Naive thymus-derived CD4-positive, alpha-beta T cell (primary cell): ENCODE measurements at regions not wholly inside any gene's neighbourhood (a gene's known extent, or its start where the extent isn't known, plus 50 kb on each side); places are given as distances from the start of the nearest gene placed in this dataset.
"Not testable (repeated sequence)": the region's sequence is repeated elsewhere in the genome, so short reads cannot be mapped to it uniquely, and the experiment has no call there.

Source experiments
- ATAC-seq: fragments of 150-1000 bp; cut with Tn5 transposase; 2 replicates; pipeline ENCODE4 v1.10.0; 2021; ENCODE audit warnings: mild to moderate bottlenecking, moderate library complexity
- CTCF ChIA-PET: fragments of 350-600 bp; sonication (Branson Sonifier 250); formaldehyde crosslinking; loops from one replicate; lab custom pipeline; 2021; ENCODE audit warnings: antibody characterized with exemption; lab: Charles Lee
- POLR2A ChIA-PET: fragments of 350-600 bp; sonication (Branson Sonifier 250); formaldehyde crosslinking; loops from one replicate; lab custom pipeline; 2021; ENCODE audit warnings: antibody characterized with exemption, inconsistent platforms; lab: Charles Lee
- DNase-seq, 9 donors: peaks; one replicate each; pipeline versions ENCODE4 v3.0.0 to v3.0.0-alpha.2; 2020 to 2022; ENCODE audit warnings: mixed read lengths in 1 of 9
- H3K27ac ChIP-seq: one replicate; pipeline ENCODE4 v1.7.0; 2013; ENCODE audit warnings: mild to moderate bottlenecking, low read depth, low read length, moderate library complexity
- H3K27me3 ChIP-seq, 2 donors: one replicate each; pipeline ENCODE4 v1.7.0; 2013; ENCODE audit warnings: low read length in 2 of 2, mild to moderate bottlenecking in 2 of 2, moderate library complexity in 2 of 2; ENCODE audit not compliant: control insufficient read depth in 2 of 2, insufficient read depth in 2 of 2
- H3K36me3 ChIP-seq, 3 experiments: 1 replicate in 2 of 3; 2 replicates in 1 of 3; pipeline ENCODE4 v1.7.0; 2013; ENCODE audit warnings: low read length in 3 of 3, mild to moderate bottlenecking in 3 of 3, moderate library complexity in 1 of 3; ENCODE audit not compliant: insufficient read depth in 3 of 3, control insufficient read depth in 2 of 3
- H3K4me1 ChIP-seq, 2 donors: one replicate each; pipeline ENCODE4 v1.7.0; 2013; ENCODE audit warnings: low read length in 2 of 2, mild to moderate bottlenecking in 2 of 2, moderate library complexity in 1 of 2; ENCODE audit not compliant: control insufficient read depth in 2 of 2, insufficient read depth in 2 of 2
- H3K4me3 ChIP-seq: 2 replicates; pipeline ENCODE4 v1.7.0; 2013; ENCODE audit warnings: mild to moderate bottlenecking, low read length
- H3K9me3 ChIP-seq, 3 experiments: 1 replicate in 2 of 3; 2 replicates in 1 of 3; pipeline ENCODE4 v1.7.0; 2013; ENCODE audit warnings: low read length in 3 of 3; ENCODE audit not compliant: control insufficient read depth in 2 of 3
- H3K27ac Mint-ChIP-seq, 9 donors: one replicate each; pipeline ENCODE4 v1.8.0; 2020 to 2022; ENCODE audit warnings: mixed read lengths in 9 of 9, mild to moderate bottlenecking in 8 of 9, moderate library complexity in 5 of 9, inconsistent platforms in 2 of 9
- H3K27me3 Mint-ChIP-seq, 5 donors: one replicate each; pipeline ENCODE4 v1.8.0; 2021 to 2022; ENCODE audit warnings: mixed read lengths in 5 of 5, mild to moderate bottlenecking in 1 of 5
- H3K36me3 Mint-ChIP-seq, 5 donors: one replicate each; pipeline ENCODE4 v1.8.0; 2020 to 2022; ENCODE audit warnings: mixed read lengths in 5 of 5, mild to moderate bottlenecking in 3 of 5, inconsistent platforms in 1 of 5
- H3K4me1 Mint-ChIP-seq, 7 donors: one replicate each; pipeline ENCODE4 v1.8.0; 2020 to 2022; ENCODE audit warnings: mixed read lengths in 7 of 7, mild to moderate bottlenecking in 3 of 7, inconsistent platforms in 1 of 7
- H3K4me3 Mint-ChIP-seq, 10 donors: one replicate each; pipeline ENCODE4 v1.8.0; 2020 to 2022; ENCODE audit warnings: mild to moderate bottlenecking in 10 of 10, mixed read lengths in 10 of 10, moderate library complexity in 6 of 10, inconsistent platforms in 2 of 10
- H3K9me3 Mint-ChIP-seq, 11 donors: one replicate each; pipeline ENCODE4 v1.8.0; 2020 to 2022; ENCODE audit warnings: mixed read lengths in 11 of 11, mild to moderate bottlenecking in 4 of 11, inconsistent platforms in 1 of 11, moderate library complexity in 1 of 11
- intact Hi-C, 2 donors: fragments of 100-400 bp; cut with micrococcal nuclease; formaldehyde crosslinking; loops; one replicate each; pipeline ENCODE4 v1.15.1; 2023

GRCh38 chr3:3927965-3928364, 128.7 kb downstream of the LRRN1 start:
- Mint-ChIP-seq H3K9me3 (peaks cover 0 to 14% (median 7%) of the 10 kb centered on the region in 11 donors), H3K36me3 (peaks cover 0 to 14% (median 8%) of the 10 kb centered on the region in 5 donors)
- intact Hi-C loops = no loop called here

GRCh38 chr3:3941380-3941779, 142.1 kb downstream of the LRRN1 start:
- H3K9me3 ChIP-seq, H3K4me3 ChIP-seq, POLR2A ChIA-PET, intact Hi-C loops, ATAC-seq, CTCF ChIA-PET, H3K36me3 ChIP-seq, H3K27me3 Mint-ChIP-seq, H3K27ac ChIP-seq, H3K4me3 Mint-ChIP-seq, H3K4me1 ChIP-seq, H3K4me1 Mint-ChIP-seq, H3K36me3 Mint-ChIP-seq, H3K27me3 ChIP-seq, DNase-seq, H3K27ac Mint-ChIP-seq: not testable (repeated sequence)
- peaks cover 5 to 84% (median 33%) of the 10 kb centered on the region in 11 donors for H3K9me3 Mint-ChIP-seq

More at GRCh38 chr3:3927965-3928364, 128.7 kb downstream of the LRRN1 start:
- H3K36me3 ChIP-seq = no peaks in the 10 kb centered on the region
- DNase-seq (no peak), ATAC-seq (no peak)
- no peaks in the 10 kb centered on the region for H3K4me1 ChIP-seq
- no peak overlapping the region for H3K27ac Mint-ChIP-seq
- no peaks in the 10 kb centered on the region for H3K9me3 ChIP-seq
- H3K4me1 Mint-ChIP-seq = no peaks in the 10 kb centered on the region
- CTCF ChIA-PET = no interaction called here
- no peak overlapping the region for H3K4me3 ChIP-seq
- H3K27ac ChIP-seq = no peak overlapping the region
- no peaks in the 10 kb centered on the region for H3K27me3 ChIP-seq
- POLR2A ChIA-PET = no interaction called here
- no peaks in the 10 kb centered on the region for H3K27me3 Mint-ChIP-seq
- H3K4me3 Mint-ChIP-seq = no peak overlapping the region

- no peaks in the 10 kb centered on the region for H3K4me1 ChIP-seq
- H3K27ac ChIP-seq = no peak overlapping the region
- no peak for DNase-seq
- Mint-ChIP-seq H3K4me3 (no peak overlapping the region), H3K27ac (no peak overlapping the region), H3K9me3 (peaks cover 0 to 21% (median 3%) of the 10 kb centered on the region in 11 donors), H3K27me3 (peaks cover 0 to 6% (median 0%) of the 10 kb centered on the region in 5 donors), H3K4me1 (no peaks in the 10 kb centered on the region), H3K36me3 (peaks cover 0 to 10% (median 0%) of the 10 kb centered on the region in 5 donors)
- POLR2A ChIA-PET = interaction anchor here (0.6 kb wide), 1 partner anchor 616 kb away, joined by 3 read pairs; no protein-coding TSS in a partner anchor
- no peaks in the 10 kb centered on the region for H3K36me3 ChIP-seq
- CTCF ChIA-PET = no interaction called here
- intact Hi-C loops = no loop called here
- H3K9me3 ChIP-seq = no peaks in the 10 kb centered on the region
- H3K4me3 ChIP-seq = no peak overlapping the region
- H3K27me3 ChIP-seq = no peaks in the 10 kb centered on the region
- ATAC-seq = no peak
Measured at GRCh38 chr3:3951071-3951470, 151.8 kb downstream of the LRRN1 start.

GRCh38 chr3:3951501-3951900, 152.3 kb downstream of the LRRN1 start:
- no peak overlapping the region for H3K27ac Mint-ChIP-seq
- ChIA-PET POLR2A (no interaction called here), CTCF (no interaction called here)
- H3K9me3 Mint-ChIP-seq = peaks cover 0 to 19% (median 3%) of the 10 kb centered on the region in 11 donors
- no peaks in the 10 kb centered on the region for H3K4me1 Mint-ChIP-seq
- H3K27me3 Mint-ChIP-seq = peaks cover 0 to 6% (median 0%) of the 10 kb centered on the region in 5 donors
- Histone ChIP-seq H3K36me3 (no peaks in the 10 kb centered on the region), H3K4me3 (no peak overlapping the region), H3K4me1 (no peaks in the 10 kb centered on the region), H3K27me3 (no peaks in the 10 kb centered on the region), H3K27ac (no peak overlapping the region), H3K9me3 (no peaks in the 10 kb centered on the region)
- H3K4me3 Mint-ChIP-seq = no peak overlapping the region
- DNase-seq = no peak
- no peak for ATAC-seq
- intact Hi-C loops = no loop called here
- H3K36me3 Mint-ChIP-seq = peaks cover 0 to 10% (median 0%) of the 10 kb centered on the region in 5 donors

- CTCF ChIA-PET, H3K27me3 ChIP-seq, H3K27ac ChIP-seq, H3K27me3 Mint-ChIP-seq, H3K27ac Mint-ChIP-seq, ATAC-seq, H3K4me3 Mint-ChIP-seq, H3K9me3 ChIP-seq, intact Hi-C loops, H3K4me3 ChIP-seq, H3K36me3 ChIP-seq, H3K36me3 Mint-ChIP-seq, H3K9me3 Mint-ChIP-seq, DNase-seq, POLR2A ChIA-PET, H3K4me1 Mint-ChIP-seq, H3K4me1 ChIP-seq: not testable (repeated sequence)
Measured at GRCh38 chr3:3962867-3963266, 163.6 kb downstream of the LRRN1 start.

GRCh38 chr3:3984053-3984452, 184.8 kb downstream of the LRRN1 start:
- H3K27ac ChIP-seq = no peak overlapping the region
- no peaks in the 10 kb centered on the region for H3K4me1 Mint-ChIP-seq
- no peak overlapping the region for H3K4me3 Mint-ChIP-seq
- DNase-seq = no peak
- H3K36me3 ChIP-seq = no peaks in the 10 kb centered on the region
- H3K27me3 Mint-ChIP-seq = peaks cover 0 to 4% (median 0%) of the 10 kb centered on the region in 5 donors
- H3K36me3 Mint-ChIP-seq = no peaks in the 10 kb centered on the region
- no peak overlapping the region for H3K4me3 ChIP-seq
- H3K27ac Mint-ChIP-seq = no peak overlapping the region
- intact Hi-C loops = no loop called here
- no peaks in the 10 kb centered on the region for H3K9me3 ChIP-seq
- no peaks in the 10 kb centered on the region for H3K27me3 ChIP-seq
- ChIA-PET POLR2A (no interaction called here), CTCF (no interaction called here)
- no peaks in the 10 kb centered on the region for H3K4me1 ChIP-seq
- no peak for ATAC-seq
- H3K9me3 Mint-ChIP-seq = no peaks in the 10 kb centered on the region

GRCh38 chr3:3991598-3991997, 192.4 kb downstream of the LRRN1 start:
- DNase-seq (no peak), ATAC-seq (no peak)
- Mint-ChIP-seq H3K36me3 (peaks cover 0 to 4% (median 0%) of the 10 kb centered on the region in 5 donors), H3K4me3 (no peak overlapping the region), H3K27ac (peak overlapping the region in 1 of 9 donors; percentile 76), H3K4me1 (peaks cover 0 to 4% (median 0%) of the 10 kb centered on the region in 7 donors), H3K27me3 (no peaks in the 10 kb centered on the region), H3K9me3 (peaks cover 0 to 5% (median 0%) of the 10 kb centered on the region in 11 donors)
- Histone ChIP-seq H3K27ac (no peak overlapping the region), H3K36me3 (no peaks in the 10 kb centered on the region), H3K4me3 (no peak overlapping the region), H3K27me3 (no peaks in the 10 kb centered on the region), H3K4me1 (no peaks in the 10 kb centered on the region), H3K9me3 (no peaks in the 10 kb centered on the region)
- intact Hi-C loops = loop anchor here (1.0 to 10.0 kb wide), 2 partner anchors 41 to 283 kb away; no protein-coding TSS in a partner anchor
- ChIA-PET POLR2A (no interaction called here), CTCF (no interaction called here)
